Activated T-helper 9 cell treated with anti-CD3 and anti-CD28 coated beads, Interleukin-2, amount 50 U/mL, for 16 hours (primary cell): ENCODE measurements at regions not wholly inside any gene's neighbourhood (a gene's known extent, or its start where the extent isn't known, plus 50 kb on each side); places are given as distances from the start of the nearest gene placed in this dataset.

ENCODE experiments used
- DNase-seq: peaks from one replicate; pipeline ENCODE4 v3.0.0-alpha.2; 2020; ENCODE audit warnings: low read depth

DNA sequence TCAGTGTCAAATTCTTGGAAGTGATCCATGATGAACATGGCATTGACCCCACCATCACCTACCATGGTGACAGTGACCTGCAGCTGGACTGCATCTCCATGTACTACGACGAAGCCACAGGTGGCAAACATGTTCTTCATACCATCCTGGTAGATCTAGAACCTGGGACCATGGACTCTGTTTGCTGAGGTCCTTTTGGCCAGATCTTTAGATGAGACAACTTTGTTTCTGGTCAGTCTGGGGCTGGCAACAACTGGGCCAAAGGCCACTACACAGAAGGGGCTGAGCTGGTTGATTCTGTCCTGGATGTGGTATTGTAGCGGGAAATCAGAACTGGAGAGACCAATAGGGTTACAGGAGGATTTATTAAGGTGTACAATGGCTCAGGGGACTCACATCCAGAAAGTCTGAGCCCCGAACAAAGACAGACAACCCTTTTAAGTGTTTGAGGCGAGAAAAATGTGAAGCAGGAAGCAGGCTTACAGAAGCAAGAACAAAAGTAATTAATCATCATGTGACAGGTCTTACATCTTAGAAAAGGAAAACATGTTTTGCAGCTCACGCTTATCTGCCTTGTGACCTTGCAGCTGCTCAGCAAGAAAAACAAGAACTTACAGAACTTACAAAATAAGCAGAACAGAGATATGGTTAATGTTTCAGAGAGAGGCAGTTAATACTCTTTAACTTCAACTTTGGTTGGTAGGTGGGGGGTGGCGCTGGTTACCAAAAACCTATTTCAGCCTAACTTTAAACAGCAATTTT lies 58.8 kb upstream of the MOCS1 start:
- DNase-seq: no peak
